H1 (cell line): ENCODE measurements at regions not wholly inside any gene's neighbourhood (a gene's known extent, or its start where the extent isn't known, plus 50 kb on each side); places are given as distances from the start of the nearest gene placed in this dataset.

Source experiments
- CTCF ChIA-PET: fragments of 300-600 bp; sonication (Branson Sonifier 250); formaldehyde crosslinking; loops from one replicate; lab custom pipeline; 2021; ENCODE audit not compliant: partially characterized antibody; lab: Charles Lee
- POLR2A ChIA-PET: fragments of 300-600 bp; sonication (Branson Sonifier 250); formaldehyde crosslinking; loops from one replicate; lab custom pipeline; 2021; ENCODE audit warnings: inconsistent platforms; ENCODE audit not compliant: partially characterized antibody; lab: Charles Lee
- DNase-seq, 2 experiments: peaks; one replicate each; pipeline versions ENCODE4 v3.0.0 to v3.0.0-alpha.2; 2010 to 2022; ENCODE audit warnings: low spot score in 2 of 2, low read depth in 1 of 2, mixed read lengths in 1 of 2
- FAIRE-seq: peaks from 2 replicates; lab custom pipeline; 2011; peaks lifted over from hg19 to GRCh38; lab: Jason Lieb, UNC
- H2AFZ ChIP-seq: 2 replicates; pipeline ENCODE4 v1.8.1; 2012; ENCODE audit warnings: low read length, inconsistent platforms
- H2AK5ac ChIP-seq: 2 replicates; pipeline ENCODE4 v1.6.1; 2013; ENCODE audit warnings: low read depth, low read length
- H2BK120ac ChIP-seq: replicated peaks from 2 replicates; pipeline ENCODE3; 2013; ENCODE audit warnings: low read depth, low read length, inconsistent platforms
- H2BK12ac ChIP-seq: 2 replicates; pipeline ENCODE4 v1.6.1; 2013; ENCODE audit warnings: low read depth, low read length
- H2BK15ac ChIP-seq: 2 replicates; pipeline ENCODE4 v1.6.1; 2013; ENCODE audit warnings: low read length
- H2BK20ac ChIP-seq: 2 replicates; pipeline ENCODE4 v1.6.1; 2013; ENCODE audit warnings: low read length
- H2BK5ac ChIP-seq: 2 replicates; pipeline ENCODE4 v1.6.1; 2013; ENCODE audit warnings: low read depth, low read length
- H3K14ac ChIP-seq: 2 replicates; pipeline ENCODE4 v1.6.1; 2013; ENCODE audit warnings: inconsistent platforms; ENCODE audit not compliant: insufficient read length
- H3K18ac ChIP-seq: 2 replicates; pipeline ENCODE4 v1.6.1; 2013; ENCODE audit warnings: low read length; ENCODE audit errors: extremely low read depth
- H3K23ac ChIP-seq: 2 replicates; pipeline ENCODE4 v1.6.1; 2013; ENCODE audit warnings: inconsistent platforms; ENCODE audit not compliant: insufficient read length
- H3K23me2 ChIP-seq: 2 replicates; pipeline ENCODE4 v1.6.1; 2013; ENCODE audit warnings: low read depth, low read length
- H3K27ac ChIP-seq: 2 replicates; pipeline ENCODE4 v1.6.1; 2011; ENCODE audit warnings: low read depth, low read length, inconsistent platforms
- H3K27me3 ChIP-seq, 4 experiments: replicated peaks in 1 of 4; 1 replicate in 1 of 4; 2 replicates in 3 of 4; pipeline versions ENCODE4 v1.6.1 to v1.8.1; 2011 to 2013; ENCODE audit warnings: low read length in 3 of 4, mild to moderate bottlenecking in 3 of 4, inconsistent platforms in 2 of 4, mixed read lengths in 2 of 4, moderate library complexity in 1 of 4; ENCODE audit not compliant: control insufficient read depth in 3 of 4, insufficient read depth in 3 of 4; ENCODE audit errors: extremely low read depth in 1 of 4
- H3K36me3 ChIP-seq, 4 experiments: 2 replicates each; pipeline versions ENCODE4 v1.6.1 to v1.8.1; 2011 to 2013; ENCODE audit warnings: mild to moderate bottlenecking in 4 of 4, low read length in 3 of 4, moderate library complexity in 2 of 4, control low read depth in 1 of 4, inconsistent platforms in 1 of 4; ENCODE audit not compliant: insufficient read depth in 4 of 4, control insufficient read depth in 2 of 4
- H3K4ac ChIP-seq: replicated peaks from 2 replicates; pipeline ENCODE3; 2013; ENCODE audit warnings: low read length, low read depth, mixed read lengths, inconsistent platforms; ENCODE audit not compliant: insufficient read length
- H3K4me1 ChIP-seq, 4 experiments: replicated peaks in 1 of 4; 1 replicate in 1 of 4; 2 replicates in 3 of 4; pipeline versions ENCODE4 v1.6.1 to v1.8.1; 2011 to 2013; ENCODE audit warnings: low read length in 3 of 4, inconsistent platforms in 2 of 4, mixed read lengths in 1 of 4; ENCODE audit not compliant: insufficient read depth in 4 of 4, control insufficient read depth in 3 of 4
- H3K4me2 ChIP-seq, 2 experiments: 2 replicates each; pipeline versions ENCODE4 v1.6.1 to v1.8.1; 2011 to 2013; ENCODE audit warnings: low read depth in 2 of 2, low read length in 2 of 2, control low read depth in 1 of 2, inconsistent platforms in 1 of 2, mild to moderate bottlenecking in 1 of 2; ENCODE audit not compliant: insufficient read depth in 1 of 2
- H3K4me3 ChIP-seq, 4 experiments: fragments of 200-600, 300-600 bp in 1 of 4; sonication (generic), shearing (Covaris generic), sonication (Bioruptor Twin) in 1 of 4; 2 replicates each; pipeline versions ENCODE4 v1.5.1 to v1.8.1; 2011 to 2016; ENCODE audit warnings: low read length in 4 of 4, low read depth in 3 of 4, control low read depth in 2 of 4, inconsistent platforms in 2 of 4, mild to moderate bottlenecking in 2 of 4, mixed read lengths in 1 of 4, moderate library complexity in 1 of 4; ENCODE audit not compliant: insufficient read depth in 2 of 4; ENCODE audit errors: extremely low read depth in 1 of 4
- H3K56ac ChIP-seq: replicated peaks from 2 replicates; pipeline ENCODE3; 2013; ENCODE audit warnings: low read depth, mild to moderate bottlenecking, mixed read lengths, low read length, inconsistent platforms; ENCODE audit not compliant: insufficient read length
- H3K79me1 ChIP-seq: 2 replicates; pipeline ENCODE4 v1.6.1; 2013; ENCODE audit warnings: low read depth, low read length, control low read depth
- H3K79me2 ChIP-seq, 2 experiments: 2 replicates each; pipeline versions ENCODE4 v1.6.1 to v1.8.1; 2012 to 2013; ENCODE audit warnings: low read length in 2 of 2, mild to moderate bottlenecking in 2 of 2, inconsistent platforms in 1 of 2; ENCODE audit not compliant: insufficient read depth in 2 of 2, control insufficient read depth in 1 of 2
- H3K9ac ChIP-seq, 4 experiments: replicated peaks in 1 of 4; 1 replicate in 1 of 4; 2 replicates in 3 of 4; pipeline versions ENCODE4 v1.6.1 to v1.8.1; 2011 to 2013; ENCODE audit warnings: low read depth in 3 of 4, low read length in 3 of 4, control low read depth in 2 of 4, mild to moderate bottlenecking in 2 of 4, moderate library complexity in 2 of 4, inconsistent platforms in 1 of 4; ENCODE audit errors: extremely low read depth in 1 of 4
- H3K9me3 ChIP-seq, 2 experiments: 2 replicates each; pipeline versions ENCODE4 v1.6.1 to v1.8.1; 2012 to 2013; ENCODE audit warnings: mild to moderate bottlenecking in 2 of 2, moderate library complexity in 2 of 2, control low read depth in 1 of 2, inconsistent platforms in 1 of 2, low read depth in 1 of 2, low read length in 1 of 2, mixed read lengths in 1 of 2; ENCODE audit not compliant: insufficient read depth in 2 of 2
- H4K20me1 ChIP-seq, 2 experiments: replicated peaks in 1 of 2; 2 replicates each; pipeline versions ENCODE3 to v1.8.1; 2011 to 2013; ENCODE audit warnings: inconsistent platforms in 2 of 2, low read length in 2 of 2, mild to moderate bottlenecking in 1 of 2; ENCODE audit not compliant: insufficient read depth in 2 of 2, control insufficient read depth in 1 of 2
- H4K5ac ChIP-seq: 2 replicates; pipeline ENCODE4 v1.6.1; 2013; ENCODE audit warnings: low read length, low read depth, mixed read lengths, inconsistent platforms; ENCODE audit not compliant: insufficient read length
- H4K8ac ChIP-seq: 2 replicates; pipeline ENCODE4 v1.8.0; 2013; ENCODE audit warnings: mild to moderate bottlenecking, moderate library complexity, low read length, inconsistent platforms; ENCODE audit not compliant: insufficient read depth; ENCODE audit errors: extremely low read depth
- H4K91ac ChIP-seq: replicated peaks from 2 replicates; pipeline ENCODE3; 2013; ENCODE audit warnings: low read length, mixed read lengths, inconsistent platforms; ENCODE audit not compliant: insufficient read length
- ASH2L ChIP-seq: fragments of 200-600, 300-600 bp; sonication (generic); IDR thresholded peaks from one replicate; pipeline ENCODE4 v1.7.1; 2017; ENCODE audit warnings: low read length
- CBX8 ChIP-seq: fragments of 300-800, 300-1000 bp; sonication (generic); IDR thresholded peaks from 2 replicates; pipeline ENCODE4 v1.7.1; 2016; ENCODE audit warnings: low read depth, low read length, borderline replicate concordance
- HDAC6 ChIP-seq: IDR thresholded peaks from one replicate; pipeline ENCODE4 v1.7.1; 2012; ENCODE audit warnings: low read depth, mild to moderate bottlenecking, inconsistent platforms, low read length, moderate library complexity
- SAP30 ChIP-seq: fragments of 300-600 bp; sonication (generic); IDR thresholded peaks from 2 replicates; pipeline ENCODE4 v1.7.1; 2012; ENCODE audit warnings: low read length, moderate library complexity, mild to moderate bottlenecking, inconsistent platforms; ENCODE audit not compliant: insufficient read depth, insufficient replicate concordance
- SUZ12 ChIP-seq: fragments of 200-600 bp; sonication (generic); IDR thresholded peaks from 2 replicates; pipeline ENCODE4 v1.6.1; 2012; ENCODE audit warnings: mild to moderate bottlenecking, inconsistent platforms, low read length, moderate library complexity, mixed read lengths
- WGBS, 2 experiments: shearing (Covaris generic) in 1 of 2; methylation state at CpG; one replicate each; pipeline versions ENCODE4 v1.1.6 to v1.1.7; 2013 to 2015; ENCODE audit warnings: low lambda C conversion rate in 2 of 2, mixed read lengths in 2 of 2, inconsistent platforms in 1 of 2, low coverage in 1 of 2, missing lambda C conversion rate in 1 of 2; ENCODE audit not compliant: insufficient replicate concordance in 2 of 2, insufficient coverage in 1 of 2, insufficient read length in 1 of 2; ENCODE audit errors: extremely low coverage in 1 of 2, missing lambda C conversion rate in 1 of 2; 5-methylcytosine and 5-hydroxymethylcytosine counted together

GRCh38 chr5:40399349-40399748 is 280.4 kb upstream of the PTGER4 start:
- Histone ChIP-seq H3K56ac (no peak overlapping the region), H2BK20ac (no peak overlapping the region), H3K4me3 (no peak overlapping the region), H3K23me2 (no peaks in the 10 kb centered on the region), H3K79me1 (no peaks in the 10 kb centered on the region), H2BK120ac (no peak overlapping the region), H2AFZ (no peak overlapping the region), H3K36me3 (no peaks in the 10 kb centered on the region), H4K8ac (no peak overlapping the region), H3K9me3 (no peaks in the 10 kb centered on the region), H4K5ac (no peak overlapping the region), H3K27me3 (no peaks in the 10 kb centered on the region), H3K79me2 (no peaks in the 10 kb centered on the region), H3K4me2 (no peak overlapping the region), H3K27ac (no peak overlapping the region), H4K20me1 (no peaks in the 10 kb centered on the region), H3K4ac (no peak overlapping the region), H4K91ac (no peak overlapping the region), H3K18ac (no peak overlapping the region), H3K23ac (no peak overlapping the region), H2BK12ac (no peak overlapping the region), H3K14ac (no peak overlapping the region), H2AK5ac (no peak overlapping the region), H2BK15ac (no peak overlapping the region), H3K9ac (no peak overlapping the region), H3K4me1 (no peaks in the 10 kb centered on the region), H2BK5ac (no peak overlapping the region)
- no peak for FAIRE-seq
- ChIA-PET CTCF (no interaction called here), POLR2A (no interaction called here)
- WGBS, 2 experiments: 95% methylated on average over 1 of the region's 1 CpG; no CpG with 5 or more reads in 1 of the 2 experiments
- no peak for DNase-seq
- TF ChIP-seq HDAC6: no peak
- no peak for TF ChIP-seq ASH2L
- no peak for TF ChIP-seq SAP30
- TF ChIP-seq SUZ12: no peak
- TF ChIP-seq CBX8: no peak
